Left ventricle myocardium inferior (tissue), 1 donor: ENCODE measurements at regions not wholly inside any gene's neighbourhood (a gene's known extent, or its start where the extent isn't known, plus 50 kb on each side); places are given as distances from the start of the nearest gene placed in this dataset.

ENCODE experiments used
- DNase-seq: peaks from one replicate; pipeline ENCODE4 v3.0.0-alpha.2; 2020
- H3K27ac ChIP-seq: fragments of 200-600 bp; replicated peaks from 2 replicates; pipeline ENCODE4 v1.8.0; 2021
- H3K27me3 ChIP-seq: fragments of 200-600 bp; 2 replicates; pipeline ENCODE4 v1.8.0; 2021; ENCODE audit warnings: low read depth
- H3K36me3 ChIP-seq: fragments of 200-600 bp; 2 replicates; pipeline ENCODE4 v1.8.0; 2021
- H3K4me1 ChIP-seq: fragments of 200-600 bp; 2 replicates; pipeline ENCODE4 v1.8.0; 2021
- H3K4me3 ChIP-seq: fragments of 200-600 bp; 2 replicates; pipeline ENCODE4 v1.8.0; 2021; ENCODE audit warnings: mild to moderate bottlenecking, moderate library complexity
- H3K9me3 ChIP-seq: fragments of 200-600 bp; replicated peaks from 2 replicates; pipeline ENCODE4 v1.8.0; 2021
- intact Hi-C: fragments of 100-400 bp; cut with micrococcal nuclease; formaldehyde crosslinking; loops from one replicate; pipeline ENCODE4 v1.11.0; 2022
- TF ChIP-seq, protein P1 (sequence below): fragments of 200-600 bp; IDR thresholded peaks from 2 replicates; pipeline ENCODE4 v1.8.0; 2021; ENCODE audit warnings: antibody characterized with exemption, mild to moderate bottlenecking, borderline replicate concordance
- donor health status: DM: no; HTN: yes; CAD: no; lungs with severe emphysema.

DNA sequence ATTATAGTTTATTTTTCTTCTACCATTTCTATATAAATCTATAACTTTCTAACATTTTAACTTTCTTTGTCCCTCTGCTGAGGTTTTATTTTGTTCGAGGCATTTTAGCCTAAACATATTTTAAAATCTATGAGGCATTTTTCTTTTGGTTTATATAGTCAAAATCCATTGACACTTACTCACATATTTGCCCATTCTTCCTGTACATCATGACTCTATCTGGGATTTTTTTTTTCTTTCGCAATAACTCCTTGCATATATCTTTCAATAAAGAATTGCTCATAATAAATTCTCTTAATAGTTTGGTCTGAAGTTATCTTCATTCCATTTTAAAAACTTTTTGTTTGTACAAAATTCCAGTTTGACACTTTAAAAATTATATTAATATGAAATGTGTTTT lies 632.3 kb downstream of the TLE4 start:
- intact Hi-C loops: no loop called here

DNA sequence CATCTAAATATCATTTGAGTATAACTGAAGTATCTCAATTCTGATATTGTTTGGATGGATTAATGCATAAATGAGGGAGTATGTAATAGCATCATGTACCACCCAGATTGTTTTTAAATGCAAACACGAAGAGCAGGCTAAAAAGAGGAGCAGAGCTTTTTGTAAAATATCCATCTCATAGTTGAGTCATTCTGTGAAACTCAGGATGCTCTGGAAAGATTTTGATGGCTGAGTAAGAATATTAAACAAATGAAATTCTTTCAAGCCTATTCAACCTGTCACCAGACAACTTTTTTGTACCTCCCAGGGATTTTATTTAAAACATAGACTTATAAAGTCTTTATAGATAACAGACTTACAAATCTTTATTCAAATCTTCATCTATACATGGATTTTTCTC lies 625.9 kb downstream of the TLE4 start:
- Histone ChIP-seq H3K9me3 (no peaks in the 10 kb centered on the region), H3K4me3 (no peak overlapping the region), H3K4me1 (no peaks in the 10 kb centered on the region), H3K36me3 (no peaks in the 10 kb centered on the region), H3K27me3 (no peaks in the 10 kb centered on the region), H3K27ac (no peak overlapping the region)
- no peak for DNase-seq
- TF ChIP-seq, protein P1, sequence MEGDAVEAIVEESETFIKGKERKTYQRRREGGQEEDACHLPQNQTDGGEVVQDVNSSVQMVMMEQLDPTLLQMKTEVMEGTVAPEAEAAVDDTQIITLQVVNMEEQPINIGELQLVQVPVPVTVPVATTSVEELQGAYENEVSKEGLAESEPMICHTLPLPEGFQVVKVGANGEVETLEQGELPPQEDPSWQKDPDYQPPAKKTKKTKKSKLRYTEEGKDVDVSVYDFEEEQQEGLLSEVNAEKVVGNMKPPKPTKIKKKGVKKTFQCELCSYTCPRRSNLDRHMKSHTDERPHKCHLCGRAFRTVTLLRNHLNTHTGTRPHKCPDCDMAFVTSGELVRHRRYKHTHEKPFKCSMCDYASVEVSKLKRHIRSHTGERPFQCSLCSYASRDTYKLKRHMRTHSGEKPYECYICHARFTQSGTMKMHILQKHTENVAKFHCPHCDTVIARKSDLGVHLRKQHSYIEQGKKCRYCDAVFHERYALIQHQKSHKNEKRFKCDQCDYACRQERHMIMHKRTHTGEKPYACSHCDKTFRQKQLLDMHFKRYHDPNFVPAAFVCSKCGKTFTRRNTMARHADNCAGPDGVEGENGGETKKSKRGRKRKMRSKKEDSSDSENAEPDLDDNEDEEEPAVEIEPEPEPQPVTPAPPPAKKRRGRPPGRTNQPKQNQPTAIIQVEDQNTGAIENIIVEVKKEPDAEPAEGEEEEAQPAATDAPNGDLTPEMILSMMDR: no peak
- intact Hi-C loops: no loop called here

More for the DNA sequence above, 632.3 kb downstream of the TLE4 start:
- no peak overlapping the region for H3K4me3 ChIP-seq
- H3K9me3 ChIP-seq: peaks cover 3% of the 10 kb centered on the region
- H3K27me3 ChIP-seq: no peaks in the 10 kb centered on the region
- TF ChIP-seq, protein P1: no peak
- no peak for DNase-seq
- no peaks in the 10 kb centered on the region for H3K4me1 ChIP-seq
- H3K36me3 ChIP-seq: no peaks in the 10 kb centered on the region
- H3K27ac ChIP-seq: no peak overlapping the region

- Histone ChIP-seq H3K27ac (no peak overlapping the region), H3K36me3 (no peaks in the 10 kb centered on the region), H3K4me3 (no peak overlapping the region), H3K9me3 (no peaks in the 10 kb centered on the region), H3K27me3 (no peaks in the 10 kb centered on the region), H3K4me1 (no peaks in the 10 kb centered on the region)
- intact Hi-C loops: no loop called here
- TF ChIP-seq, protein P1: no peak
- no peak for DNase-seq
Observed at GRCh38 chr9:80191108-80191507, 619.3 kb downstream of the TLE4 start.

DNA sequence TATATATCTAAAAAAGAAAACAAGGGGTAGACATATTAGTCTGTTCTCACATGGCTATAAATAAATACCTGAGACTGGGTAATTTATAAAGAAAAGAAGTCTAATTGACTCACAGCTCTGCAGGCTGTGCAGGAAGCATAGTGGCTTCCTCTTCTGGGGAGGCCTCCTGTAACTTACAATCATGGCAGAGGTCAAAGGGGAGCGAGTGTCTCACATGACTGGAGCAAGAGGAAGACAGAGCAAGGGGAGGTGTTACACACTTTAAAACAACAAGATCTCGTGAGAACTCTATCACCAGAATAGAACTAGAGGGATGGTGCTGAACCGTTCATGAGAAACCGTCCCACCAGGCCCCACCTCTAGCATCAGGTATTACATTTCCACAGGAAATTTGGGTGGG lies 616.8 kb downstream of the TLE4 start:
- intact Hi-C loops: no loop called here
- H3K27me3 ChIP-seq: no peaks in the 10 kb centered on the region
- TF ChIP-seq, protein P1: no peak
- no peaks in the 10 kb centered on the region for H3K36me3 ChIP-seq
- no peak overlapping the region for H3K4me3 ChIP-seq
- H3K27ac ChIP-seq: no peak overlapping the region
- no peak for DNase-seq
- no peaks in the 10 kb centered on the region for H3K4me1 ChIP-seq
- H3K9me3 ChIP-seq: no peaks in the 10 kb centered on the region

DNA sequence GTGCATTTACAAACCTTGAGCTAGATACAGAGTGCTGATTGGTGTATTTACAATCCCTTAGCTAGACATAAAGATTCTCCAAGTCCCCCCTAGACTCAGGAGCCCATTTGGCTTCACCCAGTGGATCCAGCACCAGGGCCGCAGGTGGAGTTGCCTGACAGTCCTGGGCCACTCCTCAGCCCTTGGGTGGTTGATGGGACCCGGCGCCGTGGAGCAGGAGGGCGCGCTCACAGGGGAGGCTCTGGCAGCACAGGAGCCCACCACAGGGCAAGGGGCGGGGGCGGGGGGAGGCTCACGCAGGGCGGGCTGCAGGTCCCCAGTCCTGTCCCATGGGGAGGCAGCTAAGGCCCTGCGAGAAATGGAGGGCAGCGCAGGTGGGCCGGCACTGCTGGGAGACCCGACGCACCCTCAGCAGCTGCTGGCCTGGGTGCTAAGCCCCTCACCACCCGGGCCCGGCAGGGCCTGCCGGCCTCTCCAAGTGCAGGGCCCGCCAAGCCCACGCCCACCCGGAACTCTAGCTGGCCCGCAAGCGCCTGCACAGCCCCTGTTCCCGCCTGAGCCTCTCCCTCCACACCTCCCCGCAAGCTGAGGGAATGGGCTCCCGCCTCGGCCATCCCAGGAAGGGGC lies 613.5 kb downstream of the TLE4 start:
- Histone ChIP-seq H3K9me3 (peaks cover 11% of the 10 kb centered on the region), H3K4me3 (no peak overlapping the region), H3K27ac (no peak overlapping the region), H3K36me3 (no peaks in the 10 kb centered on the region), H3K27me3 (no peaks in the 10 kb centered on the region), H3K4me1 (no peaks in the 10 kb centered on the region)
- no peak for DNase-seq
- intact Hi-C loops: no loop called here
- TF ChIP-seq, protein P1: no peak
